Astrocyte of the cerebellum (primary cell): ENCODE measurements at regions not wholly inside any gene's neighbourhood (a gene's known extent, or its start where the extent isn't known, plus 50 kb on each side); places are given as distances from the start of the nearest gene placed in this dataset.

Experiments
- DNase-seq: peaks from one replicate; pipeline ENCODE4 v3.0.0-alpha.2; 2011; ENCODE audit warnings: low read depth
- H3K4me3 ChIP-seq: 2 replicates; pipeline ENCODE4 v1.5.1; 2011; ENCODE audit warnings: mild to moderate bottlenecking, low read depth, low read length, moderate library complexity
- in situ Hi-C: cut with HindIII; loops from 2 replicates; pipeline ENCODE4 v1.10.0; 2017; ENCODE audit warnings: low sequenced_read_pairs
- TF ChIP-seq, protein P1 (sequence below): IDR thresholded peaks from 2 replicates; pipeline ENCODE4 v1.5.1; 2012; ENCODE audit warnings: low read length, low read depth, moderate library complexity, mild to moderate bottlenecking; ENCODE audit errors: missing control alignments

DNA sequence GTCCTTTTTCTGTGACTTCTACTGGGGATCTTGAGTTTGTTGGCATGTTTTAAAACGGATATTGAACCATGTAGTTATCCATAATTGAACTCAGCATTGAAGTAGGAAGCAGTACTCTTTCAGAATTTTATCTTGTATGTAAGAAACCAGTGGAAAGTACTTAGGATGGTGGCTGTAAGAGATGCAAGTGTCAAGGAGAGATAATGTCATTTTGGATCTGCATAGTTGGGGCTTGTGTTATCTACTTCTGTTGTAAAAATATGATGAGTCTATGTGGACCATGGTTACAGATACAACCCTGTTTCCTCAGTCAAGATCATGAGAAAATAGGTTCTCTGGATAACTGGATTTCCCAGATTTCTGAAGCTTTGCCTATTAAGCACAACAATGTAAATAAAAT, 113.7 kb downstream of the NAB1 start:
- TF ChIP-seq, protein P1, sequence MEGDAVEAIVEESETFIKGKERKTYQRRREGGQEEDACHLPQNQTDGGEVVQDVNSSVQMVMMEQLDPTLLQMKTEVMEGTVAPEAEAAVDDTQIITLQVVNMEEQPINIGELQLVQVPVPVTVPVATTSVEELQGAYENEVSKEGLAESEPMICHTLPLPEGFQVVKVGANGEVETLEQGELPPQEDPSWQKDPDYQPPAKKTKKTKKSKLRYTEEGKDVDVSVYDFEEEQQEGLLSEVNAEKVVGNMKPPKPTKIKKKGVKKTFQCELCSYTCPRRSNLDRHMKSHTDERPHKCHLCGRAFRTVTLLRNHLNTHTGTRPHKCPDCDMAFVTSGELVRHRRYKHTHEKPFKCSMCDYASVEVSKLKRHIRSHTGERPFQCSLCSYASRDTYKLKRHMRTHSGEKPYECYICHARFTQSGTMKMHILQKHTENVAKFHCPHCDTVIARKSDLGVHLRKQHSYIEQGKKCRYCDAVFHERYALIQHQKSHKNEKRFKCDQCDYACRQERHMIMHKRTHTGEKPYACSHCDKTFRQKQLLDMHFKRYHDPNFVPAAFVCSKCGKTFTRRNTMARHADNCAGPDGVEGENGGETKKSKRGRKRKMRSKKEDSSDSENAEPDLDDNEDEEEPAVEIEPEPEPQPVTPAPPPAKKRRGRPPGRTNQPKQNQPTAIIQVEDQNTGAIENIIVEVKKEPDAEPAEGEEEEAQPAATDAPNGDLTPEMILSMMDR, result no peak
- no peak for DNase-seq
- in situ Hi-C loops, result no loop called here
- no peak overlapping the region for H3K4me3 ChIP-seq

GRCh38 chr2:190763100-190763499, 114.2 kb downstream of the NAB1 start:
- in situ Hi-C loops, result no loop called here
- no peak for DNase-seq
- no peak overlapping the region for H3K4me3 ChIP-seq
- TF ChIP-seq, protein P1, result no peak

DNA sequence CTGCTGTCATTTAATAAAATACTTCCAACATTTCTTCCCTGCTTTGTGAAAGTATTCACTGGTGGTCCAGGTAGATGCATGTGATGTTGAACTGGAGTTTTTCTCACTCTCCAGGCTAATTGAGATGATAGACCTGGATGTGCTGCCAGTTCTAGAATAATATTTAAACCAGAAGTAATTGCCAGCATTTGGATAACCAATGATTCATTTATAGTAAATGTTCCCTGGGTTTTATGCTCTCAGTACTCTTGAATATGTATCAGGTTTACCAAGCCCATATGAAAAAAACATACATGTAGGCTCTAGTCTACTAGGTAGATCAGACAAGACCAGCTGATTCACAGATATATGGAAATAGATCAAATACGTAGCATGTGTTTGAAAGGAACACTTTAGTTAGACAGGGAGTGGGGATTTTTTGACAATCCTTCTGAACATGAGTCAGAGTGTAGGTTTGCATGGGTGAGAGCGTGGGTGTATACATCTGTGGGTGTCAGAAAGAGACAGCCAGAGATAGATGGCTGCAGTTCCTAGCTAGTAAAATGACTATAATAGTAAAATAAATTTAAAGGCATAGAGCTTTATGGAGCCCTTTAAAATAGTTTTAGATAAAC, 115.1 kb downstream of the NAB1 start:
- TF ChIP-seq, protein P1, result no peak
- H3K4me3 ChIP-seq, result no peak overlapping the region
- in situ Hi-C loops, result no loop called here
- DNase-seq, result no peak

DNA sequence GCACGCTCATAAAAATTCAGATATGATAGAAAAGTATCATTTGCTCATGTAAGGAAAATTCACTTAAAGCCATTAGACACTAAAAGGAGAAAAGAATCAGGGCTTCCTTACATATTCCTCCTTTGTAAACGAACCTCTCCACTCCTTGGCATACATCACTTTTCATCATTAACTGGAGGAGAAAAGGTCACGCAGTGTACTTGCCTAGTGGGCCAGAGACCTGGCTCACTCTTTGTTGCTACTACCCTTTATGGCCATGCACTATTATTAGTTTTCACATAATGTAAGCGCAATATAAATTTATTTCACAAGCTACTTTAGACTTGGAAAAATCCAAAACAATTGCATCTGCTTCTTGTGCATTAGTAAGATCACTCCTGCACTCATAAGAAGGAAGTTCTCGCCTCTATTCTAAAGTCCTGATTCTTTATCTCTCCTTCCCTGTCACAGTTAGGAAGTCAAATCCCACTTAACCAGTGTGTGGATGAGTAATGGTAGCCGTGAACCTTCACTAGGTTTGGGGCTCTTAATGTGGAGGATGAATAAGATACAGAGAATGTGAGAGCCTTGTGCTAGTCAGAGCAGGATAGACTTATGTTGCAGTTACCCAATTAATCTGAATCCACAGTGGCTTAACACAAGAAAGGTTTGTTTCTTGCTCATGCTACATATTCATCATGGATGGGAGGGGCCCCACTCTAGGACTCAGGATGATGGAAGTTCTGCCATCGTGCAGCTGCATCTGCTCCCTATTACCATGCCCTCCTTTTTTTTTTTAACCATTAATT, 115.0 kb upstream of the GLS start:
- no peak for DNase-seq
- no peak overlapping the region for H3K4me3 ChIP-seq
- in situ Hi-C loops, result no loop called here
- TF ChIP-seq, protein P1, result no peak

DNA sequence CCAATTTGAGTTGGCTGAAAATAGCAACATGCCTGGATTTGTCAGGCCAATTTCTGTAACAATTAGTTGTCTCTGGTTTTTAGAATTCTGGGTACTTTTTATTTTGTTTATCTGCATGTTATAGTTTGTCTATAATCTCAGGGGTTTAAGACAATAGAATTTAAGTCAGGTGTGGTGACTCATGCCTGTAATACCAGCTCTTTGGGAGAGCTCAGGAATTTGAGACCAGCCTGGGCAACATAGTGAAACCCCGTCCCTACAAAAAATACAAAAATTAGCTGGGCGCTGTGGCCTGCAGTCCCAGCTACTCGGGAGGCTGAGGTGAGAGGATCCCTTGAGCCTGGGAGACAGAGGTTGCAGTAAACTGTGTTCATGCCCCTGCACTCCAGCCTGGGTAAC, 114.4 kb upstream of the GLS start:
- in situ Hi-C loops, result no loop called here
- DNase-seq, result no peak
- H3K4me3 ChIP-seq, result no peak overlapping the region
- TF ChIP-seq, protein P1, result no peak

GRCh38 chr2:190766595-190766994, 114.0 kb upstream of the GLS start:
- H3K4me3 ChIP-seq, result no peak overlapping the region
- in situ Hi-C loops, result no loop called here
- TF ChIP-seq, protein P1, result no peak
- DNase-seq, result no peak
